HG02885 (cell line): ENCODE measurements at regions not wholly inside any gene's neighbourhood (a gene's known extent, or its start where the extent isn't known, plus 50 kb on each side); places are given as distances from the start of the nearest gene placed in this dataset.

Experiments used
- ATAC-seq: cut with Tn5 transposase; IDR thresholded peaks from one replicate; pipeline ENCODE4 v1.9.1; 2021; ENCODE audit warnings: mild to moderate bottlenecking; ENCODE audit not compliant: unreplicated experiment, poor library complexity

GRCh38 chr2:16311521-16312440 is 353.9 kb downstream of the CYRIA start:
- no peak for ATAC-seq

- no peak for ATAC-seq
These were observed 356.8 kb downstream of the CYRIA start for GRCh38 chr2:16308816-16309215.

- no peak for ATAC-seq
These were observed 360.6 kb downstream of the CYRIA start for GRCh38 chr2:16304876-16305590.

- no peak for ATAC-seq
These were observed 361.9 kb downstream of the CYRIA start for GRCh38 chr2:16303761-16304160.

- ATAC-seq: no peak
These were observed 362.4 kb downstream of the CYRIA start for GRCh38 chr2:16303273-16303577.

GRCh38 chr2:16302431-16303272 is 362.3 kb downstream of the MYCN start:
- ATAC-seq: no peak

GRCh38 chr2:16301961-16302360 is 361.6 kb downstream of the MYCN start:
- no peak for ATAC-seq

- no peak for ATAC-seq
These were observed 358.5 kb downstream of the MYCN start for GRCh38 chr2:16298866-16299265.

GRCh38 chr2:16296331-16297250 is 356.2 kb downstream of the MYCN start:
- ATAC-seq: no peak

- ATAC-seq: no peak
These were observed 355.6 kb downstream of the MYCN start for GRCh38 chr2:16296038-16296290.

- no peak for ATAC-seq
These were observed 354.4 kb downstream of the MYCN start for GRCh38 chr2:16294791-16295190.

GRCh38 chr2:16293871-16294270 is 353.5 kb downstream of the MYCN start:
- no peak for ATAC-seq

GRCh38 chr2:16293398-16293797 is 353.0 kb downstream of the MYCN start:
- ATAC-seq: no peak

- no peak for ATAC-seq
These were observed 351.6 kb downstream of the MYCN start for GRCh38 chr2:16291731-16292550.

GRCh38 chr2:16291226-16291625 is 350.9 kb downstream of the MYCN start:
- no peak for ATAC-seq

- no peak for ATAC-seq
These were observed 350.1 kb downstream of the MYCN start for GRCh38 chr2:16290311-16291020.

- ATAC-seq: no peak
These were observed 348.2 kb downstream of the MYCN start for GRCh38 chr2:16288371-16289112.

GRCh38 chr2:16287831-16288230 is 347.5 kb downstream of the MYCN start:
- no peak for ATAC-seq
